BE2C (cell line): ENCODE measurements at regions not wholly inside any gene's neighbourhood (a gene's known extent, or its start where the extent isn't known, plus 50 kb on each side); places are given as distances from the start of the nearest gene placed in this dataset.

Source experiments
- DNase-seq: peaks from one replicate; pipeline ENCODE4 v3.0.0-alpha.2; 2020
- H3K27me3 ChIP-seq: fragments of 250-450 bp; sonication (Bioruptor Pico); 2 replicates; pipeline ENCODE4 v1.5.1; 2020; ENCODE audit warnings: mild to moderate bottlenecking
- H3K36me3 ChIP-seq: fragments of 250-450 bp; sonication (Bioruptor Pico); 2 replicates; pipeline ENCODE4 v1.5.1; 2020; ENCODE audit warnings: mild to moderate bottlenecking
- H3K4me1 ChIP-seq: fragments of 250-450 bp; sonication (Bioruptor Pico); 2 replicates; pipeline ENCODE4 v1.5.1; 2020
- H3K4me3 ChIP-seq: 2 replicates; pipeline ENCODE4 v1.5.1; 2011; ENCODE audit warnings: low read depth, low read length
- H3K9me3 ChIP-seq: fragments of 250-450 bp; sonication (Bioruptor Pico); 2 replicates; pipeline ENCODE4 v1.5.1; 2020
- TF ChIP-seq, protein P1 (sequence below): IDR thresholded peaks from 2 replicates; pipeline ENCODE4 v1.5.1; 2012; ENCODE audit warnings: mild to moderate bottlenecking, low read depth, low read length

DNA sequence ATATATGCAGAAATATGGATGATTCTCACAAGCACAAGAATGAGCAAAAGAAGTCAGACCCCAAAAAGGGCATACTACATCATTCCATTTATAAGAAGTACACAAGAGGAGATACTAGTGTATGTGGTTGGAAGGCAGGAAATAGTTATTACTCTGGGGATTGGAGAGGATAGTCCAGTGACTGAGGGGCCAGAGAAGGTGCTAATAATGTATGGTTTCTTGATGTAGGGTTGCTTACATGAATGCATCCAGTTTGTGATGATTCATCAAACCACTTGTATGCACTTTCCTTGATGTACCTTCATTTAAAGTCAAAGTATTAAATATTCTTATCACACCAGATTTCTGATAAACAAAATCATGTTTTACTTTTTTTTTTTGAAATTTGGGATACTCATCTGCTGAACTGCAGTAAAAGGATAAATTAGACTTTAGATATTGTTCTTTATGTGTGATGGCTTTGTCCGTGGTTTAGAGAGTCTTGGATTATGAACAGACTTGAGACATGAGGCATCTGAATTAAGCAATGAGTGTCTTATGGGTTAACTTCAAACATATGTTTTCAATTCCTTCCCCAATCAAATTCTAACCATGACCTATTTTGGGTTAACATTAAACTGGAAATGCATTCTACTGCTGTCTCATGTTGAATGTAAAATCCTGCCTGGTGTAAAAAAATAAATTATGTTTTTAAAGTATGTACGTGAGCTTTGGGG, 171.2 kb downstream of the SEMA6D start:
- Histone ChIP-seq H3K4me1 (no peaks in the 10 kb centered on the region), H3K27me3 (no peaks in the 10 kb centered on the region), H3K4me3 (no peak overlapping the region), H3K36me3 (no peaks in the 10 kb centered on the region), H3K9me3 (no peaks in the 10 kb centered on the region)
- TF ChIP-seq, protein P1, sequence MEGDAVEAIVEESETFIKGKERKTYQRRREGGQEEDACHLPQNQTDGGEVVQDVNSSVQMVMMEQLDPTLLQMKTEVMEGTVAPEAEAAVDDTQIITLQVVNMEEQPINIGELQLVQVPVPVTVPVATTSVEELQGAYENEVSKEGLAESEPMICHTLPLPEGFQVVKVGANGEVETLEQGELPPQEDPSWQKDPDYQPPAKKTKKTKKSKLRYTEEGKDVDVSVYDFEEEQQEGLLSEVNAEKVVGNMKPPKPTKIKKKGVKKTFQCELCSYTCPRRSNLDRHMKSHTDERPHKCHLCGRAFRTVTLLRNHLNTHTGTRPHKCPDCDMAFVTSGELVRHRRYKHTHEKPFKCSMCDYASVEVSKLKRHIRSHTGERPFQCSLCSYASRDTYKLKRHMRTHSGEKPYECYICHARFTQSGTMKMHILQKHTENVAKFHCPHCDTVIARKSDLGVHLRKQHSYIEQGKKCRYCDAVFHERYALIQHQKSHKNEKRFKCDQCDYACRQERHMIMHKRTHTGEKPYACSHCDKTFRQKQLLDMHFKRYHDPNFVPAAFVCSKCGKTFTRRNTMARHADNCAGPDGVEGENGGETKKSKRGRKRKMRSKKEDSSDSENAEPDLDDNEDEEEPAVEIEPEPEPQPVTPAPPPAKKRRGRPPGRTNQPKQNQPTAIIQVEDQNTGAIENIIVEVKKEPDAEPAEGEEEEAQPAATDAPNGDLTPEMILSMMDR, result no peak
- DNase-seq, result no peak

DNA sequence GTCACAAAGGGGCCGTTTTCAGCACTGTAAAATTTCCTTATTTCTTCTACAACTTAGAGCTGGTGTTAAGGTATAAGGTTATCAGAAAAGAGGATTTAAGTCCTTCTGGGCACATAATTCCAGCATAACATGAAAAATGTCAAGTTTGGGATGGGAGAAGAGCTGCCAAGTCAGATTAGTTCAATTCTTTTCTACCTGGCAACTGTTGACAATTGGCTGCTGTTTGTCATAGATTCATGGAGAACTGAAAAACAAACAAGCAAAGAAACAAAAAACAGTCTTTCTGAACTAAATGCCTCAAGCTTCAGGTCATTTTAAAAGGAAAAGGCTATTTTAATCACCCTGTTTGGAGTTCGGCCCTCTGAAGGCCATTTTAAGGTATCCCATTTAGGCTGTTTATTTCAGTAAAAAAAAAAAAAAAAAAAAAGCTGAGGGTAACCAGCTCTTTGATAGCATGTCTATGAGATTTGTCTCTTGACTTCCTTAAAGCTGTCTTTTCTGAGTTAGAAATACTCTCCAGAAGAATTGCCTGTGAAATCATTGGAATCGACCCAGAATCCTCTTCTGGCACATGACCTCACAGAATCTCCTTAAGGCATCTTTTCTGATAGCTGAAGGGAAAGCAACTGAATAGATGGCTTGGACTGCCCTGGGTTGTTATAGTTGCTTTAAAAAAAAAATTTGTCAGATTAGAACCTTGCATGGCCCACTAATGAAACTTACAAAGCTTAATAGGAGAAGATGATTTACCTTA, 173.3 kb downstream of the SEMA6D start:
- Histone ChIP-seq H3K36me3 (no peaks in the 10 kb centered on the region), H3K4me1 (no peaks in the 10 kb centered on the region), H3K4me3 (no peak overlapping the region), H3K27me3 (no peaks in the 10 kb centered on the region), H3K9me3 (no peaks in the 10 kb centered on the region)
- DNase-seq, result no peak
- TF ChIP-seq, protein P1, result no peak

DNA sequence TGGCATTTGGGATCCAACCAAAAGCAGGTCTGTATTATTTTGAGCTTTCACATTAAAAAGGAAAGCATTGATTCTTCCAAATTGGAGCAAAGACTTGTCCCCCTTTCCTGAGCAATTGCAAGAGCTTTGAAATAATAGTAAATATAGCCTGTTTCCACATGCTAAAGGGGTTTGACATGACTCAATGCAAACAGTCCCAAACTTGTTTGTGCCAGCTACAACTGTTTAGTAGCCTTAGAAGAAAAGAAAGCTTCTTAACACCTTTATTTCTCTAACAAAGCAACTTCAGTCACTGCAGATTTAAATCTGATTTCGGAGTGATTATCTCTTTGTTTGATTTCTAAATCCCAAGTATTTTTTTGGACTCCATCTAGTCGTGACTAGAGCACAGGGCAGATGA, 180.2 kb downstream of the SEMA6D start:
- Histone ChIP-seq H3K9me3 (no peaks in the 10 kb centered on the region), H3K4me1 (no peaks in the 10 kb centered on the region), H3K4me3 (no peak overlapping the region), H3K27me3 (no peaks in the 10 kb centered on the region), H3K36me3 (no peaks in the 10 kb centered on the region)
- no peak for DNase-seq
- TF ChIP-seq, protein P1, result no peak

DNA sequence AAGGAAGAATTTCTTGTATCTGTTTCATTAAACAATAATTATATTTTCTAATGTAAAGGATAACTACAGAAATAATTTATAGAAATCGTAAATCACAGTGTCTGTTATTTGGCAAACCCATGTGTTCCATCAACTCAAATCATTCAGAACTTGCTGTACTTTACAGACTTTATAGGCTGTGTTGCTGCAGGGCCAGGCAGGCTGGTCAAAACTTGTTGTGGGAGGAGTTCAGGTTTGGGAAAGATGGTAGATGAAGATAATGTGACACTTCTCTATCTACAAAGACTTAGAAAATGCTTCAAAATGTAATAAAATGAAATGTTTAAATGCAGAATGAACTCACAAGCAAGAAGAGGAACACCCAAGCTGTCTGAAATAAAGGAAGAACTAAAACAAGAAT, 183.4 kb downstream of the SEMA6D start:
- H3K4me3 ChIP-seq, result no peak overlapping the region
- no peaks in the 10 kb centered on the region for H3K4me1 ChIP-seq
- no peaks in the 10 kb centered on the region; the same call in 1 of the 2 replicates for H3K9me3 ChIP-seq
- DNase-seq, result no peak
- H3K36me3 ChIP-seq, result no peaks in the 10 kb centered on the region
- TF ChIP-seq, protein P1, result no peak
- no peaks in the 10 kb centered on the region for H3K27me3 ChIP-seq

DNA sequence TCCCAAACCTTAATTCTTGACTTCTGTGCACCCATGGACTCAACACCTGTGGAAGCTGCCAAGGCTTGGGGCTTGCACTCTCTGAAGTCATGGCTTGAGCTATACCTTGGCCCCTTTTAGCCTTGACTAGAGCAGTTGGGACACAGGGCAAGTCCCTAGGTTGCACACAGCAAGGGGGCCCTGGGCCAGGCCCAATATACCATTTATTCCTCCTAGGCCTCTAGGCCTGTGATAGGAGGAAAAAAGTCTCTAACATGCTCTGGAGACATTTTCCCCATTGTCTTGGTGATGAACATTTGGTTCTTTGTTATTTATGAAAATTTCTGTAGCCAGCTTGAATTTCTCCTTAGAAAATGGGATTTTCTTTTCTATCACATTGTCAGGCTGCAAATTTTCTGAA, 186.1 kb downstream of the SEMA6D start:
- TF ChIP-seq, protein P1, result no peak
- Histone ChIP-seq H3K4me3 (no peak overlapping the region), H3K4me1 (no peaks in the 10 kb centered on the region), H3K36me3 (no peaks in the 10 kb centered on the region), H3K27me3 (no peaks in the 10 kb centered on the region), H3K9me3 (no peaks in the 10 kb centered on the region; the same call in 1 of the 2 replicates)
- no peak for DNase-seq

DNA sequence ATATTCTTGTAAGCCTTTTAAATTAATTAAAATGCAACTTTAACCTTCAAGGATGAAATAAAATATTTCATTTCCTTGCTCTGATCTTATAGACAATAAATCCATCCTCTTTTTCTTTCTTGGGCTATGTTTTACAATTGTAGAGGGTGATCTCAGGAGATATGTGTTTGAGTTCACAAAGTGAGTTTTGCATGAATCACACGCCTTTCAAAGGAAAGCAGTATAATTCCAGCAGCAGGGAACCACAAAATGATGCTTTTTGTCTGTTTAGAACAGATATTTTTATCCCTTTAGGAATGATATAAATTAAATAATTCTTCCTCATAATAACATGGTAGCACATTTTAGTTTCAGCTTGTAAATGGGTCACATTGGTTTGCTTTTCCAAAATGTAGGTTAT, 191.2 kb downstream of the SEMA6D start:
- Histone ChIP-seq H3K4me3 (no peak overlapping the region), H3K4me1 (peaks cover 4% of the 10 kb centered on the region; the same call in 1 of the 2 replicates), H3K36me3 (no peaks in the 10 kb centered on the region), H3K9me3 (no peaks in the 10 kb centered on the region; the same call in 1 of the 2 replicates), H3K27me3 (no peaks in the 10 kb centered on the region)
- DNase-seq, result no peak
- TF ChIP-seq, protein P1, result no peak
